ENCODE measurements at regions not wholly inside any gene's neighbourhood (a gene's known extent, or its start where the extent isn't known, plus 50 kb on each side); places are given as distances from the start of the nearest gene placed in this dataset.

- TF ChIP-seq ZMIZ1 (IDR thresholded peaks at IDR 0.05; ENCODE audit: low read depth in 2 of 2, low read length in 2 of 2) (no peak), CEBPG (CRISPR knock-in tag; IDR thresholded peaks at IDR 0.05) (no peak), CEBPG (tag; conservative IDR thresholded peaks at IDR 0.05 in 1 of 2, IDR thresholded peaks at IDR 0.05 in 1 of 2) (no peak), ZNF407 (IDR thresholded peaks at IDR 0.05; ENCODE audit: low read depth) (no peak), HINFP (tag; conservative IDR thresholded peaks at IDR 0.05; ENCODE audit: low read depth) (no peak), CBX8 (IDR thresholded peaks at IDR 0.05; ENCODE audit: borderline replicate concordance, extremely low read depth, low read depth, low read length, poor library complexity, severe bottlenecking) (no peak), AFF1 (IDR thresholded peaks at IDR 0.05; ENCODE audit: low read depth in 1 of 2, partially characterized antibody in 2 of 2) (no peak), TAF15 (IDR thresholded peaks at IDR 0.05; ENCODE audit: low read depth, low read length) (no peak)
Measured at GRCh38 chr1:163504331-163504978, 182.7 kb downstream of the NUF2 start (continued).

Measured in K562 (cell line).